ENCODE measurements at regions not wholly inside any gene's neighbourhood (a gene's known extent, or its start where the extent isn't known, plus 50 kb on each side); places are given as distances from the start of the nearest gene placed in this dataset.
"Not testable (repeated sequence)": the region's sequence is repeated elsewhere in the genome, so short reads cannot be mapped to it uniquely, and the experiment has no call there.

DNA sequence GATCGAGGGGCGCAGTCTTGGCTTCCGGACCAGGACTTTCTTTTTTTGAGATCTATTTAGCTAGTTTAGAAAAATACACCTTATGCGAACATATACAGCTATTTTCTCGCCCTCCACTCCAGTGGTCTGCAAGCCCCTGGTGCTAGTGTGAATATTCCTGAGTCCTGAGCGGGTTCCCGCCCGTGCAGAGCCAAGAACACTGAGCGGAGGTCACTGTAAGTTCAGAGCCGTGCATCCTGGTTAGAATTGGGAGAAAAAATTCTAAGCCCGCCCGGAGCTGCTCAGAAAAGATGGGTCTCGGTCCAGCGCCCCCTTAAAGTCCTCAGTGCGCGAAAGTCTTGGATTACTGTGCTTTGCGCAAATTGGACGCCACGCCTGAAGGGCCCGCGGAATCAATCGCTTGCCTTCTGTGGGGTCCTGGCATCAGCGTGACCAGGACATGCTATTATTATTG lies 117.7 kb downstream of the KCNRG start:
- H3K27me3 Mint-ChIP-seq (ENCODE audit: low read depth): peaks cover 63% of the 10 kb centered on the region
- no peak overlapping the region for H3K27ac Mint-ChIP-seq
- CTCF ChIA-PET: no interaction called here
- no peaks in the 10 kb centered on the region for H3K36me3 Mint-ChIP-seq (ENCODE audit: low read depth)
- intact Hi-C loops (cut with micrococcal nuclease): loop anchor here (1.0 to 5.0 kb wide), 2 partner anchors 20 to 636 kb away; partner anchors contain the start of gene PHF11
- no peaks in the 10 kb centered on the region for H3K9me3 Mint-ChIP-seq
- no peak for DNase-seq
- peaks cover 44% of the 10 kb centered on the region for H3K4me1 Mint-ChIP-seq (ENCODE audit: low read depth)
- H3K4me3 Mint-ChIP-seq: no peak overlapping the region

- CTCF ChIA-PET: interaction anchor here (0.5 to 0.6 kb wide), 2 partner anchors 47 to 190 kb away, joined by 3 read pairs; no protein-coding TSS in a partner anchor
- H3K36me3 Mint-ChIP-seq (ENCODE audit: low read depth): no peaks in the 10 kb centered on the region
- H3K4me1 Mint-ChIP-seq (ENCODE audit: low read depth): peaks cover 39% of the 10 kb centered on the region
- no peak overlapping the region for H3K27ac Mint-ChIP-seq
- intact Hi-C loops (cut with micrococcal nuclease): loop anchor here (5.0 kb wide), 1 partner anchor 636 kb away; the partner anchor contains the start of gene PHF11
- no peak for DNase-seq
- H3K9me3 Mint-ChIP-seq: no peaks in the 10 kb centered on the region
- peaks cover 59% of the 10 kb centered on the region for H3K27me3 Mint-ChIP-seq (ENCODE audit: low read depth)
- H3K4me3 Mint-ChIP-seq: no peak overlapping the region
Observed at GRCh38 chr13:50133358-50133953, 118.2 kb downstream of the KCNRG start.

DNA sequence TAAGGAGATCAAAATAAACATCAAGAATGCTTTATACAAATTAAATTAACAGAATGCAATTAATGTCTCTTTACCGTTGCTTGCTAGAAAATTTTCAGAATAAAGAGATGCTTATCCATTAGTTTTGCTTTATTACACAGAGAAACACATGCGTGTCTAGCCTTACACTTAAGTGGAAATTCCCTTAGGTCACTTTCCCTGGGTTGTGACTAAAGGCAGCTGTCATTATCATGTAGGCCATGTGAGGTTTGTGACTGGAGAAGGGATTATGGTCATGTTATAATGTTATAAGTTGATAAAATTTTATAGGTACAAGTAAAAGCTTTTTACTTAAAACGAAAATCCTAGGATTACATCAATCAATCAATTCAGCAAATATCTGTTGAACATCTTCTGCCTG lies 121.0 kb downstream of the KCNRG start:
- Mint-ChIP-seq H3K9me3 (no peaks in the 10 kb centered on the region), H3K4me1 (ENCODE audit: low read depth) (peaks cover 25% of the 10 kb centered on the region), H3K27me3 (ENCODE audit: low read depth) (peaks cover 51% of the 10 kb centered on the region), H3K36me3 (ENCODE audit: low read depth) (no peaks in the 10 kb centered on the region), H3K27ac (no peak overlapping the region), H3K4me3 (no peak overlapping the region)
- CTCF ChIA-PET: no interaction called here
- no peak for DNase-seq
- intact Hi-C loops (cut with micrococcal nuclease): no loop called here

GRCh38 chr13:50136678-50137077 lies 121.4 kb downstream of the KCNRG start:
- Mint-ChIP-seq H3K27me3 (ENCODE audit: low read depth) (peaks cover 50% of the 10 kb centered on the region), H3K36me3 (ENCODE audit: low read depth) (no peaks in the 10 kb centered on the region)
- CTCF ChIA-PET: interaction anchor here (0.7 kb wide), 1 partner anchor 52 kb away, joined by 3 read pairs; no protein-coding TSS in a partner anchor

DNA sequence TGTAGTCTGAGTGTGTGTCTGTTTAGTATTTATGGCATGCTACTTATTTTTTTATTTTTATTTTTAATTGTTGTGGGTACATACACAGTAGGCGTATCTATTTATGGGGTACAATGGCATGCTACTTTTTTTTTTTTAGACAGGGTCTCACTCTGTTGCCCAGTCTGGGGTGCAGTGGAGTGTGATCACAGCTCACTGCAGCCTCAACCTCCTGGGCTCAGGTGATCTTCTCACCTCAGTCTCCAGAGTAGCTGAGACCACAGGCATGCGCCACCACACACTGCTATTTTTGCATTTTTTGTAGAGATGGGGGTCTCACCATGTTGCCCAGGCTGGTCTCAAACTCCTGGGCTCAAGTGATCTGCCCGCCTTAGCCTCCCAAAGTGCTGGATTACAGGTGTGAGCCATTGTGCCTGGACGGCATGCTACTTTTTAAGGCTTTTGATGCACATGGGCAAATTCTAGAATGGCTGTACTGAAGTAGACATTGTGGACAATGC lies 124.2 kb downstream of the KCNRG start:
- DNase-seq; H3K36me3 Mint-ChIP-seq (ENCODE audit: low read depth); H3K4me1 Mint-ChIP-seq (ENCODE audit: low read depth); H3K9me3 Mint-ChIP-seq; H3K4me3 Mint-ChIP-seq; H3K27ac Mint-ChIP-seq; CTCF ChIA-PET; intact Hi-C loops (cut with micrococcal nuclease): not testable (repeated sequence)
- peaks cover 24% of the 10 kb centered on the region for H3K27me3 Mint-ChIP-seq (ENCODE audit: low read depth)

More at GRCh38 chr13:50136678-50137077, 121.4 kb downstream of the KCNRG start:
- Mint-ChIP-seq H3K4me3 (no peak overlapping the region), H3K9me3 (no peaks in the 10 kb centered on the region), H3K27ac (no peak overlapping the region), H3K4me1 (ENCODE audit: low read depth) (peaks cover 20% of the 10 kb centered on the region)
- no peak for DNase-seq
- intact Hi-C loops (cut with micrococcal nuclease): no loop called here

GRCh38 chr13:50140153-50140552 lies 124.9 kb downstream of the KCNRG start:
- Mint-ChIP-seq H3K27ac (no peak overlapping the region), H3K27me3 (ENCODE audit: low read depth) (peaks cover 17% of the 10 kb centered on the region), H3K4me1 (ENCODE audit: low read depth) (peaks cover 7% of the 10 kb centered on the region), H3K9me3 (no peaks in the 10 kb centered on the region), H3K36me3 (ENCODE audit: low read depth) (no peaks in the 10 kb centered on the region), H3K4me3 (no peak overlapping the region)
- intact Hi-C loops (cut with micrococcal nuclease): loop anchor here (1.0 kb wide), 1 partner anchor 9 kb away; no protein-coding TSS in a partner anchor
- CTCF ChIA-PET: no interaction called here
- no peak for DNase-seq

- H3K9me3 Mint-ChIP-seq: no peaks in the 10 kb centered on the region
- H3K27ac Mint-ChIP-seq: no peak overlapping the region
- no peak for DNase-seq
- H3K4me3 Mint-ChIP-seq: no peak overlapping the region
- intact Hi-C loops (cut with micrococcal nuclease): loop anchor here (1.0 kb wide), 1 partner anchor 9 kb away; no protein-coding TSS in a partner anchor
- H3K27me3 Mint-ChIP-seq (ENCODE audit: low read depth): peaks cover 16% of the 10 kb centered on the region
- H3K36me3 Mint-ChIP-seq (ENCODE audit: low read depth): no peaks in the 10 kb centered on the region
- H3K4me1 Mint-ChIP-seq (ENCODE audit: low read depth): peaks cover 7% of the 10 kb centered on the region
- CTCF ChIA-PET: interaction anchor here (0.6 kb wide), 1 partner anchor 9 kb away, joined by 3 read pairs; no protein-coding TSS in a partner anchor
Observed at GRCh38 chr13:50140581-50141374, 125.5 kb downstream of the KCNRG start.

DNA sequence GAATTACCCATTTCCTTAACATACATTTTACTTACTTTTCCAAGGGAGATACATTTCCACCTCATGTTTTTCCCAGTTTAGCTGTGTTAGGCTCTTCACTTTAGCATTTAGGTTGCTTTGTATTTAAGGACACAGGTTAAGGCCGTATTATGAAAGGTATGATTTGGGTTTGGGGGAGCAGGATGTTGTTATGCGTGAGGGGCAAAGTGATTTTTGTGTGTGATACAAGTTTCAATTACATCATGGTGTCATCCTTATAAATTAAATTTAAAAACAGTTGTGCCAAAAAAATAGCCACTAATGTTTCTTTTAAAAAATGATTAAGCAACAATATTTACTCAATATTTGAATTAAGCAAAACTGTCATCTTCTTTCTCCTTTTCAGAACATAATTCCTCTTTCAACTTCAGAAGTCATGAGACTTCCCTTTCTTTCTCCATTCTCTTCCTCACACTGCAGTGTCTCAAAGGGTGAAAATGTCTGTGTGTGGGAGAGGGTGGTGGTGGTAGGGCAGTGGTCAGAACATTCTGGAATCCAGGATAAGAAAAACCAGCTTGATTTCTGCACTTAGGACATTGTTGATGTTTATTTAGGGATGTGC lies 126.2 kb downstream of the KCNRG start:
- no peak overlapping the region for H3K27ac Mint-ChIP-seq
- DNase-seq: no peak
- H3K36me3 Mint-ChIP-seq (ENCODE audit: low read depth): no peaks in the 10 kb centered on the region
- peaks cover 15% of the 10 kb centered on the region for H3K27me3 Mint-ChIP-seq (ENCODE audit: low read depth)
- H3K4me1 Mint-ChIP-seq (ENCODE audit: low read depth): peaks cover 7% of the 10 kb centered on the region
- CTCF ChIA-PET: no interaction called here
- H3K4me3 Mint-ChIP-seq: no peak overlapping the region
- intact Hi-C loops (cut with micrococcal nuclease): no loop called here
- no peaks in the 10 kb centered on the region for H3K9me3 Mint-ChIP-seq

- H3K4me1 Mint-ChIP-seq (ENCODE audit: low read depth): peaks cover 7% of the 10 kb centered on the region
- H3K4me3 Mint-ChIP-seq: no peak overlapping the region
- intact Hi-C loops (cut with micrococcal nuclease): no loop called here
- no peak overlapping the region for H3K27ac Mint-ChIP-seq
- DNase-seq: no peak
- H3K36me3 Mint-ChIP-seq (ENCODE audit: low read depth): no peaks in the 10 kb centered on the region
- CTCF ChIA-PET: no interaction called here
- no peaks in the 10 kb centered on the region for H3K9me3 Mint-ChIP-seq
- peaks cover 7% of the 10 kb centered on the region for H3K27me3 Mint-ChIP-seq (ENCODE audit: low read depth)
Observed at GRCh38 chr13:50144246-50145160, 129.3 kb downstream of the KCNRG start.

- intact Hi-C loops (cut with micrococcal nuclease): no loop called here
- Mint-ChIP-seq H3K36me3 (ENCODE audit: low read depth) (no peaks in the 10 kb centered on the region), H3K27ac (no peak overlapping the region), H3K4me3 (no peak overlapping the region), H3K27me3 (ENCODE audit: low read depth) (peaks cover 4% of the 10 kb centered on the region), H3K4me1 (ENCODE audit: low read depth) (peaks cover 14% of the 10 kb centered on the region), H3K9me3 (no peaks in the 10 kb centered on the region)
- CTCF ChIA-PET: interaction anchor here (1.0 to 1.2 kb wide), 2 partner anchors 9 to 11 kb away, joined by 3 read pairs; no protein-coding TSS in a partner anchor
- DNase-seq: no peak
Observed at GRCh38 chr13:50149214-50149613, 134.0 kb downstream of the KCNRG start.

GRCh38 chr13:50149932-50150331 lies 134.7 kb downstream of the KCNRG start:
- DNase-seq: no peak
- CTCF ChIA-PET: interaction anchor here (1.0 to 1.2 kb wide), 2 partner anchors 9 to 10 kb away, joined by 3 read pairs; no protein-coding TSS in a partner anchor
- H3K36me3 Mint-ChIP-seq (ENCODE audit: low read depth): no peaks in the 10 kb centered on the region
- H3K27ac Mint-ChIP-seq: no peak overlapping the region
- H3K4me1 Mint-ChIP-seq (ENCODE audit: low read depth): peaks cover 14% of the 10 kb centered on the region
- no peak overlapping the region for H3K4me3 Mint-ChIP-seq
- intact Hi-C loops (cut with micrococcal nuclease): no loop called here
- no peaks in the 10 kb centered on the region for H3K9me3 Mint-ChIP-seq
- peaks cover 6% of the 10 kb centered on the region for H3K27me3 Mint-ChIP-seq (ENCODE audit: low read depth)
